RPMI8226 (cell line): ENCODE measurements at regions not wholly inside any gene's neighbourhood (a gene's known extent, or its start where the extent isn't known, plus 50 kb on each side); places are given as distances from the start of the nearest gene placed in this dataset.
"Not testable (repeated sequence)": the region's sequence is repeated elsewhere in the genome, so short reads cannot be mapped to it uniquely, and the experiment has no call there.

Experiments used
- DNase-seq: peaks from one replicate; pipeline ENCODE4 v3.0.0-alpha.2; 2015

GRCh38 chr7:156021471-156021870 lies 209.2 kb upstream of the SHH start:
- no peak for DNase-seq

- no peak for DNase-seq
These were observed 208.3 kb upstream of the SHH start for GRCh38 chr7:156020566-156020965.

DNA sequence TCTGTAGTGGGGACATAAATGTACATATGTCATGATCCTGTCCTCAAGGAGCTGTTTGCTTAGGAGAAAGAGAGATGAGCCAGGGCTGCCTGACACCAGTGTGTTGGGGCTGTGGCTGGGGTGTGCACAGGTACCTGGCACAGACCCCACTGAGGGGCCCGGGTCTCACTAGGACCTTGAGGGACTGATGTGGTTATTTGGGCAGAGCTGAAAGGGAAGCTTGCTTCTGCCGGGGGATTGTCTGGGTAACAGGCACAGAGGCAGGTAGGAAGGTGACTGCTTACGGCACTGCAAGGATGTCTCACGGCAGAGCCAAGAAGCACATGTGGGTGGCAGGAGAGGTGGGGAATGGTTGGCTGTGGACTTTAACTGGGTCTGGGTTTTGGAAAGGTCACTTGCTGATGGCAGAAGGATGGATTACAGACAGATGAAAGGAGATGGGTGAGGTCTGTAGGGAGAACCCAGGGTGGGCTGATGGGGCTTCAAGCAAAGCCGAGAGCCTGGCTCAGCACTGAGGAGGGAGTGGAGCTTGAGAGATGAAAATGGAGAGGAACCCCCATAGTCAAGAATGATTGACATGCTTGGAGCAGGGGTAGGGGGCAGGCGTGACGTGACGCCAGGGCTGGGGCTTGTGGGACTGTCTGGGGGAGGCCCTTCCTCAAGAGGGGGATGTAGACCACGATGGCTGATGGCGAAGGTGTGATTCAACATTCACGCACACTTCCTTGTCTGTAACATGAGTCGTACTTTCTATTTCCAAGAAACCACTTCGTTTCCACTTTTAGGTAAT lies 207.7 kb upstream of the SHH start:
- DNase-seq = no peak

DNA sequence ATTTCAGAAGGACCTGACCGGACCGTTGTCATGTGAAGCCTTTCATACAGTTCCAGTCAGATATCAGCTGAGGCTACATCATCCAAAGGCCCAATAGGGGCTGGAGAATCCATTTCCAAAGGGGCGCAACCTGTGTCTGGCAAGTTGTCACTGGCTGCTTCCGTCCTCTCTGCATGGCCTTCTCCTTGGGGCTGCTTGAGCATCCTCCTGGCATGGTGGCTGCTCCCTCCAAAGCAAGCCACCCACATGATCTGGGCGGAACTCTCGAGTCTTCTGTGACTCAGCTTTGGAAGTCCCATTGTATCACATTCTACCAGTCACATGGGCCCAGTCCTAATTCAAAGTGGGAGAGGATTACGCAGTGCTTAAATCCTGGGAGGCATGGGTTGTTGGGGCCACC lies 207.0 kb upstream of the SHH start:
- DNase-seq = no peak

DNA sequence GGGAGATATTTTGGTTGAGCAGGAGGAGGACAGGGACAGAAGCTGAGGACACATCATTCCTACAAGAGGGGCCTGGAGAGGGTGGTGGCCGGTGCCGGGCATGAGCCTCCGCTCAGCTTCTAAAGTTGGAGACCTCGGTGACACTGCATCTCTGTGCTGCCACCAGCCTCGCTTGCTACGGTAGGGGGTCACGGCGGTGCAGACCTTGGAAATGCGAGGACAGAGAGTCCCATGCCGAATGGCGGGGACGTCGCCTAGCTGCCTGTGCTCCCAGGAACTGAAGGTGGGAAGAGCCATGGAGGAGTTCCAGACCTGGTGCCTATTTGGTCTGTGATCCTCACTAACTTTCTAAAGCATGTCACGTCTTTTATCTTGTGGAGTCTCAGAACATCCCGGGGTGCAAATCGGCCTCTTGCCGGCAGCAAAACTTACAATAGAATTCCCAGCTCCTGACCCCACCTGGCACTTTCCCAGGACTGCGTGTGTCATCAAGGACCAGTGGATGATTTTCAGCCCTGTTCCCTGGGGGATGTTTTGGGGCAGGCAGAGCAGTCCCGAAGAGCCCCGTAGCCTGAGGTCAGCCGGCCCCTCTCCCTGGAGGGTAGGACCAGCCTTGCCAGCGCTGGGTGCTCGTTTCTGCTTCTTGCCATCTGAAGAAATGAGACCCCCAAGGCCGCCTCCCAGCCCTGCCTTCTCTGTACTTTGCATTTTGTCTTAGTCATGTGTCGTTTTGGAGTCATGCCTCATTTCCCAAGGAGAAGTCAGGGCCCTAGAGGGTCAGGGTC lies 205.8 kb upstream of the SHH start:
- DNase-seq = no peak

GRCh38 chr7:156017431-156017830 lies 205.2 kb upstream of the SHH start:
- no peak for DNase-seq

GRCh38 chr7:156015237-156016020 lies 203.2 kb upstream of the SHH start:
- DNase-seq = no peak

DNA sequence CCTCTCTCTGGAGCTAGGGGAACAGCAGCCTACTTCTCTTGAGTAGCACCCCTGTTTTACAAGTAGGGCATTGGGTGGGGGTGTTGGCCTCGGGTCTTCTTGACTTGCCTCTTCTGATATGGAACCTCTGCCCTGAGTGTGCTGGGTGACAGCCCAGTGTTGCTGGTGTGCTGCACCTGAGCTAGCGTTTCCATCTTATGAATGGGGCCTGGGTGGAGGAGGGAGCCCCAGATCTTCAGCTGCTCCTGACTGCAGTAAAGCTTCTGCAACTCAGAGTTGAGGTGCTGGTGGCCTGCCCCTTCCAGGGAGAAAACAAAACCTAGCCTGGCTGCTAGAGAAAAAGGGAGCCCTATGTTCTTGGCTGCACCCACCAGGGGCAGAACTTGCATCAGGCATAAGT lies 202.5 kb upstream of the SHH start:
- DNase-seq = no peak

DNA sequence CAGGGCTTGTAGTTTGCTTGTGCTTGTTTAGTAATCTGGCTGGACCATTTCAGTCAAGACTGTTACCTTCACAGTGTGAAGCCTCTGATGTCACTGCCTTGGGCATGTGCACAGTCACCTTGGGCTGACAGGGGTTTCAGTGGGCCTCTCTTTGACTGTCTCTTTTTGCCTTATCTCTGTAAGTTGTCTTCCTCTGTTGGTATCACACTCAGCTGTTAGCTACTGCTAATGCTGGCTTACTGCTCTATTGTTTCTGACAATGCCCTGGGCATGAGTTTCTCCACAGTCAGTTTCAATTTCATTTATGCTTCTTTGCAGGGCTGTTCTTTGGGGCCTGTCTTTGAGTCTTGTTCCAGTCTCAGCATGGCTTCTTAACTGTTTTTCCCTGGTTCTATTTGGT lies 201.9 kb upstream of the SHH start:
- DNase-seq = no peak

GRCh38 chr7:156012412-156012811 lies 200.1 kb upstream of the SHH start:
- DNase-seq = no peak

DNA sequence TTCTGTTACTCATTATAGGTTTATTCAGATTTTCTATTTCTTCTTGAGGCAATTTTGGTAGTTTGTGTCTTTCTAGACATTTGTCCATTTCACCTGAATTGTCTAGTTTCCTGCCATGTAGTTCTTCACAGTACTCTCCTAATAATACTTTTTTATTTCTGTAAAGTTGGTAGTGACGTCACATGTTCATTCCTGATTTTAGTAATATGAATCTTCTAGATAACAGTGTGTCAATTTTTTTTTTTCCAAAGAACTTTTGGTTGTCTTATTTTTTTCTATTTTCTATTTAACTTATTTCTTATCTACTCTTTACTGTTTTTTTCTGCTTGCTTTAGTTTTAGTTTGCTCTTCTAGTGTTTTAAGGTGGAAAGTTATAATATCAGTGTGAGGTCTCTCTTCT lies 197.3 kb upstream of the SHH start:
- DNase-seq = no peak

DNA sequence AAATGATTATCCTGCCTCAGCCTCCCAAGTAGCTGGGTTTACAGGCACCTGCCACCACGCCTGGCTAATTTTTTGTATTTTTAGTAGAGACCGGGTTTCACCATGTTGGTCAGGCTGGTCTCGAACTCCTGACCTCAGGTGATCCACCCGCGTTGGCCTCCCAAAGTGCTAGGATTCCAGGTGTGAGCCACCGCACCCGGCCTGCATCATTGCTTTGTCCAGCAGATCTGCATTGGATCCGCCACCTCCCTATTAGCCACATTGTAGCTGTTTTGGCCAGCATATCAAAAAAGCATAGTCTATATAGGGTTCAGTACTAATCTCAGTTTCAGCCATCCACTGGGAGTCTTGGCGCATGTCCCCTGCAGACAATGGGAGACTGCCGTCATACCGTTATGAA lies 194.6 kb upstream of the SHH start:
- not testable (repeated sequence) for DNase-seq

DNA sequence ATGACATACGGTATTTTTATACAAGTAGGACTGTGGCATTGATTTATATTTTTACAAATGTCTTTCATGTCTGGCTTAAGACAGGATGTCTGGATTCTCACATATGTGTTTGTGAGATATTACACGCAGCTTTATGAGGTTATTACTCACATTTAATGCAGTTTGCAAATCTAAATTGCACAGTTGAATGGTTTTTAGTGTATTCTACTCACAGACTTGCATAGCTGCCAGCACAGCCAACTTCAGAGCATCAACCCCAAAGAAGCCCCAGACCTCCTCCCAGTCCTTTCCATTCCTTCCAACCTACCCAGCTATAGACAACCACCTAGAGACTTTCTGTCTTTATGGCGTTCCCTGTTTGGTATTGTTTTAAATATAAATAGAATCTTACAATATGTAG lies 193.8 kb upstream of the SHH start:
- DNase-seq = no peak

GRCh38 chr7:156005202-156005691 lies 193.0 kb upstream of the SHH start:
- no peak for DNase-seq

GRCh38 chr7:156004265-156005201 lies 192.3 kb upstream of the SHH start:
- DNase-seq = no peak

- DNase-seq = no peak
These were observed 191.2 kb upstream of the SHH start for GRCh38 chr7:156003220-156004162.

DNA sequence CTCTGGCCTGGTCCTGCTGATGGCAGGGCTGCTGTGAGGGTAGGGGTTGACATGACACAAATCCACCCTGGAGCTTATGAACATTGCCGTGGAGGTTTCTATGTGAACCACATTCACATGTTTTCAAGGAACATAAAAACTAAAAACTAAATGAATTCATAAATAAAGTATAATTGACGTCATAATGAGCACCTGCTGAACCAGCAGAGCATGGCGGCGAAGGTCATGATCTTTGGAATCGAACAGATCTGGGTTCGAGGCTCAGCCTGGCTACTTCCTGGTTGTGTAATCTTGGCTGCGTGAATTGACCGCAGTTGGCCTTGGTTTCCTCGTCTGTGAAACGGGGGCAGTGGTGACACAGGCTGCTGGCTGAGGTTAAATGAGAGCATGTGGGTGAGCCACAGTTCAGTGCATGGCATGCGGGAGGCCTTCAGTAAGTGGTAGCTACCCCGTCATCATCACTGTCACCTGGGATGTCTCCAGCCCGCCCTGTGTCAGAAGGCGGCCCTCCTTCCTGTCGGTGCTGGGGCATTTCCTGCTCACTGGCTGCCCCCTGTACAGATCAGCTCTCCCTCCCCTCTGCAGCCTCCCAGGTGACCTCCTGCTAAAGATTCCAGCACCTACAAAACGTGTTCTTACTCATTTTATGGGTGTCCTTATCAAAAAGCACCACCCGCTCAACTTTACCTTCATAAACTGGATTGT lies 190.3 kb upstream of the SHH start:
- no peak for DNase-seq

GRCh38 chr7:156001496-156002260 lies 189.4 kb upstream of the SHH start:
- no peak for DNase-seq

DNA sequence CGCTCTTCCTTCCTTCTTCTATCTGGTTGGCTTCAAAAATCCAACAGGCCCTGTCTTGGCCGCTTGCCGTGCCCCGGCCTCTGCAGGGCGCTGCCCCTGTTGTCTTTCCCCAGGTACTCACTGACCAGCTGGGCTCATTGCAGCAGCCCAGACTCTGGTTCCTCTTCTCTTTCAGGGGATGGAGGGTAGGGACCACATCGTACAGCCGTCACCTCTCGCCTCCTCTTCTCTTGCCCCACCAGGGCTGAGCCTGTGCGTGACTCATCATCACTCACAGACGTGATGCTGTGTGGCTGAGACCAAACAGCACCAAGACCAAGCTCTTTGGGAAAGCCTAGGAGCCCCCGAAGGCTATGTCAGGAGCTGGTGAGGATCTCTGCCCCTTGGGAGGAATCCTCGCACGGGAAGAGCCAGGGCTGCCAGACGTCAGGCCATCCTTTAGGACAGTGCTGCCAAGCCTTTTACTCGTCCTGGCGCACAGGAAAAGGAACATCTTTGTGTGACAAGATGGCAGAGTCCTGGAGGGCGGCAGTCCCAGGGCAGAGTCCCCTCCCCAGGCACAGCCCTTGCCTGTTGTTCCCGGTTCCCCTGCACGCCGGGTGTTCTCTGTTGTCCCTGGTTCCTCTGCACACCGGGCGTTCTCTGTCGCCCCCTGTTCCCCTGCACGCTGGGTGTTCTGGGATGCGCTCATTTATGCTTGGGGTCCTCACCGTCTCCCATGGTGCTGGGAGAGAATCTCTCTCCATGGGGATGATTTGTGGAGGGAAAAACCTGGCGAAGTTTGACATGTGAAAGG lies 188.5 kb upstream of the SHH start:
- no peak for DNase-seq
